Epithelial cell of proximal tubule (primary cell): ENCODE measurements at regions not wholly inside any gene's neighbourhood (a gene's known extent, or its start where the extent isn't known, plus 50 kb on each side); places are given as distances from the start of the nearest gene placed in this dataset.

Experiments used
- DNase-seq: peaks from one replicate; pipeline ENCODE4 v3.0.0-alpha.2; 2011; ENCODE audit warnings: low read depth
- H3K4me3 ChIP-seq: 2 replicates; pipeline ENCODE4 v1.5.1; 2011; ENCODE audit warnings: low read depth, mild to moderate bottlenecking, low read length
- CTCF ChIP-seq: conservative IDR thresholded peaks from 2 replicates; pipeline ENCODE4 v1.5.1; 2012; ENCODE audit warnings: low read depth, mild to moderate bottlenecking, low read length

GRCh38 chr11:80443177-80443576 is 1002.3 kb upstream of the TENM4 start:
- DNase-seq = no peak
- TF ChIP-seq CTCF = no peak
- H3K4me3 ChIP-seq = no peak overlapping the region

GRCh38 chr11:80441821-80442220 is 1001.0 kb upstream of the TENM4 start:
- H3K4me3 ChIP-seq = no peak overlapping the region
- no peak for DNase-seq
- no peak for TF ChIP-seq CTCF

- no peak overlapping the region for H3K4me3 ChIP-seq
- no peak for TF ChIP-seq CTCF
- no peak for DNase-seq
Measured at GRCh38 chr11:80440835-80441234, 1000.0 kb upstream of the TENM4 start.

- no peak for TF ChIP-seq CTCF
- no peak for DNase-seq
- no peak overlapping the region for H3K4me3 ChIP-seq
Measured at GRCh38 chr11:80436547-80436946, 995.7 kb upstream of the TENM4 start.

GRCh38 chr11:80435345-80435744 is 994.5 kb upstream of the TENM4 start:
- TF ChIP-seq CTCF = no peak
- no peak for DNase-seq
- no peak overlapping the region for H3K4me3 ChIP-seq

- DNase-seq = no peak
- H3K4me3 ChIP-seq = no peak overlapping the region
- TF ChIP-seq CTCF = no peak
Measured at GRCh38 chr11:80432057-80432456, 991.2 kb upstream of the TENM4 start.

- no peak for TF ChIP-seq CTCF
- H3K4me3 ChIP-seq = no peak overlapping the region
- no peak for DNase-seq
Measured at GRCh38 chr11:80424012-80424695, 983.3 kb upstream of the TENM4 start.
